ENCODE measurements at regions not wholly inside any gene's neighbourhood (a gene's known extent, or its start where the extent isn't known, plus 50 kb on each side); places are given as distances from the start of the nearest gene placed in this dataset.
"Not testable (repeated sequence)": the region's sequence is repeated elsewhere in the genome, so short reads cannot be mapped to it uniquely, and the experiment has no call there.

GRCh38 chr6:164694386-164694785 is 615.0 kb downstream of the C6orf118 start:
- no peak for DNase-seq (ENCODE audit: low read depth)

- no peak for DNase-seq (ENCODE audit: low read depth)
Observed at GRCh38 chr6:164693944-164694343, 615.5 kb downstream of the C6orf118 start.

GRCh38 chr6:164692772-164693510 is 616.5 kb downstream of the C6orf118 start:
- no peak for DNase-seq (ENCODE audit: low read depth)

- no peak for DNase-seq (ENCODE audit: low read depth)
Observed at GRCh38 chr6:164690702-164691500, 618.5 kb downstream of the C6orf118 start.

GRCh38 chr6:164690241-164690640 is 619.2 kb downstream of the C6orf118 start:
- DNase-seq (ENCODE audit: low read depth) = no peak

GRCh38 chr6:164665328-164665727 is 644.1 kb downstream of the C6orf118 start:
- DNase-seq (ENCODE audit: low read depth) = no peak

- DNase-seq (ENCODE audit: low read depth) = no peak
Observed at GRCh38 chr6:164663634-164664033, 645.8 kb downstream of the C6orf118 start.

GRCh38 chr6:164661716-164662115 is 647.7 kb downstream of the C6orf118 start:
- DNase-seq (ENCODE audit: low read depth) = no peak

GRCh38 chr6:164660781-164661180 is 648.6 kb downstream of the C6orf118 start:
- DNase-seq (ENCODE audit: low read depth) = no peak

- DNase-seq (ENCODE audit: low read depth) = no peak
Observed at GRCh38 chr6:164640956-164641355, 668.4 kb downstream of the C6orf118 start.

GRCh38 chr6:164628302-164628931 is 681.0 kb downstream of the C6orf118 start:
- no peak for DNase-seq (ENCODE audit: low read depth)

- DNase-seq (ENCODE audit: low read depth) = no peak
Observed at GRCh38 chr6:164616917-164617524, 692.4 kb downstream of the C6orf118 start.

GRCh38 chr6:164612751-164613150 is 696.7 kb downstream of the C6orf118 start:
- no peak for DNase-seq (ENCODE audit: low read depth)

- DNase-seq (ENCODE audit: low read depth) = not testable (repeated sequence)
Observed at GRCh38 chr6:164610859-164611258, 698.5 kb downstream of the C6orf118 start.

- not testable (repeated sequence) for DNase-seq (ENCODE audit: low read depth)
Observed at GRCh38 chr6:164602415-164602814, 707.0 kb downstream of the C6orf118 start.

GRCh38 chr6:164581563-164581962 is 727.8 kb downstream of the C6orf118 start:
- no peak for DNase-seq (ENCODE audit: low read depth)

- DNase-seq (ENCODE audit: low read depth) = no peak
Observed at GRCh38 chr6:164579035-164579434, 730.4 kb downstream of the C6orf118 start.

- DNase-seq (ENCODE audit: low read depth) = no peak
Observed at GRCh38 chr6:164578616-164579015, 730.8 kb downstream of the C6orf118 start.

- DNase-seq (ENCODE audit: low read depth) = no peak
Observed at GRCh38 chr6:164570801-164571200, 738.6 kb downstream of the C6orf118 start.

- DNase-seq (ENCODE audit: low read depth) = no peak
Observed at GRCh38 chr6:164569509-164569908, 739.9 kb downstream of the C6orf118 start.

GRCh38 chr6:164563924-164564323 is 745.5 kb downstream of the C6orf118 start:
- DNase-seq (ENCODE audit: low read depth) = no peak

- no peak for DNase-seq (ENCODE audit: low read depth)
Observed at GRCh38 chr6:164561656-164562055, 747.7 kb downstream of the C6orf118 start.

Measured in HS-5 (cell line).